Activated CD4-positive, alpha-beta T cell treated with anti-CD3 and anti-CD28 coated beads, Interleukin-2, amount 10 ng/mL, durations not matched to agents 7 days and 5 days (primary cell): ENCODE measurements at regions not wholly inside any gene's neighbourhood (a gene's known extent, or its start where the extent isn't known, plus 50 kb on each side); places are given as distances from the start of the nearest gene placed in this dataset.
"Not testable (repeated sequence)": the region's sequence is repeated elsewhere in the genome, so short reads cannot be mapped to it uniquely, and the experiment has no call there.

Experiments
- CTCF ChIA-PET: fragments of 350-600 bp; sonication (Branson Sonifier 250); formaldehyde crosslinking; loops from one replicate; lab custom pipeline; 2021; ENCODE audit warnings: antibody characterized with exemption; lab: Charles Lee
- POLR2A ChIA-PET: fragments of 350-600 bp; sonication (Branson Sonifier 250); formaldehyde crosslinking; loops from one replicate; lab custom pipeline; 2021; ENCODE audit warnings: antibody characterized with exemption; lab: Charles Lee
- DNase-seq: peaks from one replicate; pipeline ENCODE4 v3.0.0-alpha.2; 2020
- H3K27ac Mint-ChIP-seq: one replicate; pipeline ENCODE4 v1.8.0; 2021; ENCODE audit warnings: mild to moderate bottlenecking, moderate library complexity, mixed read lengths
- H3K27me3 Mint-ChIP-seq: one replicate; pipeline ENCODE4 v1.8.0; 2021; ENCODE audit warnings: mixed read lengths
- H3K36me3 Mint-ChIP-seq: one replicate; pipeline ENCODE4 v1.8.0; 2021; ENCODE audit warnings: low read depth, mixed read lengths
- H3K4me1 Mint-ChIP-seq: one replicate; pipeline ENCODE4 v1.8.0; 2021; ENCODE audit warnings: mixed read lengths
- H3K4me3 Mint-ChIP-seq: one replicate; pipeline ENCODE4 v1.8.0; 2021; ENCODE audit warnings: mild to moderate bottlenecking, moderate library complexity, mixed read lengths
- H3K9me3 Mint-ChIP-seq: one replicate; pipeline ENCODE4 v1.8.0; 2021; ENCODE audit warnings: mixed read lengths

DNA sequence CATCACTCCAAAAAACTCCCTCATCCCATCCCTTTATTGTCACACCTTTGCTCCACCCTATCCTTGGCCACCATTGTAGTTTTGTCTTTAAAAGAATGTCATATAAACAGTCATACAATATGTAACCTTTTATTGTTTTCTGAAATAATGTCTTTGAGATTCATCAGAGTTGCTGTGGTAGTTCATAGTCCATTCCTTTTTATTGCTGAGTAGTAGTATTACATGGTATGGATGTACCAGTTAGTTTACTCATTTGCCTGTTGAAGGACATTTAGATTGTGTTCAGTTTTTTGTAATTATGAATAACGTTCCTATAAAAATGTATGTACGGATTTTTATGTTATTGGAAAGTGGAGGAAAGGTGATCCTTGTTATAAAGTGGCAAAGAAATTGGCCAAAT is 171.8 kb upstream of the GCFC2 start:
- ChIA-PET CTCF (no interaction called here), POLR2A (no interaction called here)
- Mint-ChIP-seq H3K9me3 (no peaks in the 10 kb centered on the region), H3K4me3 (no peak overlapping the region), H3K27me3 (no peaks in the 10 kb centered on the region), H3K27ac (no peak overlapping the region), H3K4me1 (no peaks in the 10 kb centered on the region), H3K36me3 (no peaks in the 10 kb centered on the region)
- DNase-seq, result no peak

DNA sequence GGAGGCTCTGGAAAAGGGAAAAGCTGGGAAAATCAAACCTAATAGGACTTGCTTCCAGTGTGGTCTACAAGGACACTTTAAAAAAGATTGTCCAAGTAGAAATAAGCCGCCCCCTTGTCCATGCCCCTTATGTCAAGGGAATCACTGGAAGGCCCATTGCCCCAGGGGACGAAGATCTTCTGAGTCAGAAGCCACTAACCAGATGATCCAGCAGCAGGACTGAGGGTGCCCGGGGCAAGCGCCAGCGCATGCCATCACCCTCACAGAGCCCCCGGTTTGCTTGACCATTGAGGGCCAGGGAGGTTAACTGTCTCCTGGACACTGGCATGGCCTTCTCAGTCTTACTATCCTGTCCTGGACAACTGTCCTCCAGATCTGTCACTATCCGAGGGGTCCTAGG is 164.9 kb upstream of the GCFC2 start:
- POLR2A ChIA-PET, CTCF ChIA-PET, H3K36me3 Mint-ChIP-seq, H3K4me3 Mint-ChIP-seq, H3K27ac Mint-ChIP-seq, H3K27me3 Mint-ChIP-seq, H3K9me3 Mint-ChIP-seq, DNase-seq, H3K4me1 Mint-ChIP-seq: not testable (repeated sequence)

DNA sequence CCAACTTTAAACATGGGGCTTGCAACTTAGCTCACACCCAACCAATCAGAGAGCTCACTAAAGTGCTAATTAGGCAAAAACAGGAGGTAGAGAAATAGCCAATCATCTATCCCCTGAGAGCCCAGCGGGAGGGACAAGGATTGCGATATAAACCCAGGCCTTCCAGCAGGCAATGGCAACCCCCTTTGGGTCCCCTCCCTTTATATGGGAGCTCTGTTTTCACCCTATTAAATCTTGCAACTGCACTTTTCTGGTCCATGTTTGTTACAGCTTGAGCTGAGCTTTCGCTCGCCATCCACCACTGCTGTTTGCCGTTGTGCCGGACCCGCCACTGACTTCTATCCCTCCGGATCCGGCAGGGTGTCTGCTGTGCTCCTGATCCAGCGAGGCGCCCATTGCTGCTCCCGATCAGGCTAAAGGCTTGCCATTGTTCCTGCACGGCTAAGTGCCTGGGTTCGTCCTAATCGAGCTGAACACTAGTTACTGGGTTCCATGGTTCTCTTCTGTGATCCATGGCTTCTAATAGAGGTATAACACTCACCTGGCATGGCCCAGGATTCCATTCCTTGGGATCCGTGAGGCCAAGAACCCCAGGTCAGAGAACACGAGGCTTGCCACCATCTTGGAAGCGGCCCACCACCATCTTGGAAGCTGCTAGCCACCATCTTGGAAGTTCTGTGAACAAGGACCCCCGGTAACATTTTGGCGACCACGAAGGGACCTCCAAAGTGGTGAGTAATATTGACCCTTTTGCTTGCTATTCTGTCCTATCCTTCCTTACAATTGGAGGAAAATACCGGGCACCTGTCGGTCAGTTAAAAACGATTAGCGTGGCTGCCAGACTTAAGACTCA is 161.3 kb upstream of the GCFC2 start:
- H3K4me1 Mint-ChIP-seq, H3K27ac Mint-ChIP-seq, H3K4me3 Mint-ChIP-seq, H3K36me3 Mint-ChIP-seq, POLR2A ChIA-PET, H3K9me3 Mint-ChIP-seq, CTCF ChIA-PET, DNase-seq, H3K27me3 Mint-ChIP-seq: not testable (repeated sequence)

DNA sequence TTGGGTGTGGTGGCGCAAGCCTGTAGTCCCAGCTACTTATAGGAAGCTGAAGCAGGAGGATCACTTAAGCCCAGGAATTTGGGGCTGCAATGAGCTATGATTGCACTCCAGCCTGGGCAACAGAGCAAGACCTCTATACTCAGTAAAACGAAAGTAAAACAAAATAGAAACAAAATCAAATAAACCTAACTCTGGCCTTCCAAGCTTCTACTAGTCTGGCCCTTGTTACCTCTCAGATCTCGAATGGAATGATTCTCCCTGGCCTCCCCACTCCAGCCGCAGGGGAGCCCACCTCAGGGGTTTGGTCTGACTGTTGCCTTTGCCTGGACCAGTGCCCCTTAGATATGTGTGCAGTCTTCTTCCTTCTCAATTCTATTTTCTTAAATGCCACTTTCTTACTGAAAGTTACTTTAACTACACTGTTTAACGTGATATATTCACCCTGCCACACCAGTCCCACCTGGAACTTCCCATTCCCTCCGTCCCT is 160.0 kb upstream of the GCFC2 start:
- Mint-ChIP-seq H3K27me3 (no peaks in the 10 kb centered on the region), H3K36me3 (no peaks in the 10 kb centered on the region), H3K4me1 (no peaks in the 10 kb centered on the region), H3K27ac (no peak overlapping the region), H3K4me3 (no peak overlapping the region), H3K9me3 (peaks cover 3% of the 10 kb centered on the region)
- ChIA-PET CTCF (no interaction called here), POLR2A (no interaction called here)
- DNase-seq, result no peak

DNA sequence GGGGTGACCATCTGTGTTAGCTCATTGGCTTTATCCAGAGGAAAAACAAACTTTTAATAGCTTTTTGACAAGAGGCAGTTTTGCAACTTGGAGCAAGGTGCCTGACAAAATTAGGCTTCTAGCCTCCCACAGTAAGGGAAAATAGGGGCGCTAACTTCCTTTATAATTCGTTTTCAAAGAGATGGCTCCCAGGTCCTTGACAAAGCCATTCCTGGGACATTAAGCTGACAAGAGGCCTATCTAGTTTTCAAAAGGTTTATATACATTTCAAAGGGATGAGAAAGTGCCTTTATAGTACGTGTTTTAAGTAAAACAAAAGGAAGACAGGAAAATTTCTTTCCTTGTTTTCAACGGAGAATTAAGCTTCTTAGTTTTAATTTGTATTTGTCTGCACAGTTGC is 159.4 kb upstream of the GCFC2 start:
- DNase-seq, result no peak
- Mint-ChIP-seq H3K4me3 (no peak overlapping the region), H3K4me1 (no peaks in the 10 kb centered on the region), H3K9me3 (peaks cover 3% of the 10 kb centered on the region), H3K36me3 (no peaks in the 10 kb centered on the region), H3K27me3 (no peaks in the 10 kb centered on the region), H3K27ac (no peak overlapping the region)
- CTCF ChIA-PET, result no interaction called here
- POLR2A ChIA-PET, result no interaction called here

DNA sequence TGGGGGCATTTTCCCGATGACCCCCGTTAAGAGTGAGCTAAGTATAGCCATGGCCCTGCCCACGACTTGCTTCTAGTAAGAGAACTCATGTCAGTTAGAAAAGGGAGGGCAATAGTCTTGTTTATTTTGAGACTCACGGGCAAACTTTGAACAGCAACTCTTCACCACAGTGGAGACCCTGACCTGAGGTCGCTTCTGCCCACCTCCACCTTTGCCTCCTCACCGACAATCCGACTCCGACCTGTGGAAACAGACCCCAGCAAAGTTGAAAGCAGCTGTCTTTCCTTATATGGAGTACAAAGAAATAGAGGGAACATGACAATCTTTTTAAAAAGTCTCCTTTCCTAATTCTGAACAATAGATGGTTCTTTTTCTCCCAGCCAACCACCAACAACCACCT is 155.0 kb upstream of the GCFC2 start:
- no peaks in the 10 kb centered on the region for H3K9me3 Mint-ChIP-seq
- H3K27me3 Mint-ChIP-seq, result no peaks in the 10 kb centered on the region
- CTCF ChIA-PET, result no interaction called here
- POLR2A ChIA-PET, result no interaction called here
- no peaks in the 10 kb centered on the region for H3K36me3 Mint-ChIP-seq
- no peaks in the 10 kb centered on the region for H3K4me1 Mint-ChIP-seq
- H3K4me3 Mint-ChIP-seq, result no peak overlapping the region
- no peak for DNase-seq
- no peak overlapping the region for H3K27ac Mint-ChIP-seq

DNA sequence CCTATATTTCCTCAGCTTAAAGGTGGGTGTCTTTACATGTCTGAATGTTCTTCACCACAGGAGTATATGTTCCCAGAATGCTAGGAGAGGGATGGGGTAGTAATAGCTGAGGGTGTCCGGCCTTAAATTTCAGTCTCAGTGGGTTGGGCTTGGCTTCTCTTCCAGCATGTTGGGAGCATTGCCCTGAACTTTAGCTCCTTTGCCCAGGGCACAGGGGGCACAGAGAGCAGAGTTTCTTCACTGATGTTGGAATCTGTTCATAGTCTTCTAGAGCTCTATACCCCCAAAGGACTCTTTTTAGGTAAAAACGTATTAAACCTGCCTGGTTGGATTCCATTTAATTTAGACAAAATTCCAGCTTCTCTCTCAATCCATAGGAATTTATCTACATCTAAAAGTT is 154.4 kb upstream of the GCFC2 start:
- H3K9me3 Mint-ChIP-seq, result no peaks in the 10 kb centered on the region
- no peak overlapping the region for H3K27ac Mint-ChIP-seq
- no peak overlapping the region for H3K4me3 Mint-ChIP-seq
- no peaks in the 10 kb centered on the region for H3K4me1 Mint-ChIP-seq
- H3K27me3 Mint-ChIP-seq, result no peaks in the 10 kb centered on the region
- no peaks in the 10 kb centered on the region for H3K36me3 Mint-ChIP-seq
- ChIA-PET POLR2A (no interaction called here), CTCF (no interaction called here)
- no peak for DNase-seq

DNA sequence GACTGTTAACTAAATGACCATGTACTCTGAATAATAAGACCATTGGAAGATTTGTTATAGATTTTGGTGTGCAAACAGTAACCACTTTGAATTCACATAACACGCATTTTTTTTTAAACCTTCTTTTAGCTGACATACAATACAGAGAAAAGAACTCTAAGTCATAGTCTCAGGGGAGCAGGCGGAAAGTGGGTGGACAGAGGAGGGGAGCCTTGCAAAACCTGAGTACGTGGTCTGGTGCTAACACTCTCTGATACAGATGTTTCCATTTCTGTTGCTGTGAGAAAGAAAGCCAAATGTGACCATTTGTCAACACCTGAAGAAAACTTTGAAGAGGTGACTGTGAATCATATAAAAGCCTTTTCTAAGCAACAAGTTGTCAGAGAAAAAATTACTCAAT is 151.8 kb upstream of the GCFC2 start:
- POLR2A ChIA-PET, result no interaction called here
- no peaks in the 10 kb centered on the region for H3K9me3 Mint-ChIP-seq
- no peaks in the 10 kb centered on the region for H3K27me3 Mint-ChIP-seq
- no peak overlapping the region for H3K4me3 Mint-ChIP-seq
- CTCF ChIA-PET, result interaction anchor here (0.6 kb wide), 1 partner anchor 42 kb away, joined by 3 read pairs; no protein-coding TSS in a partner anchor
- no peaks in the 10 kb centered on the region for H3K4me1 Mint-ChIP-seq
- DNase-seq, result no peak
- H3K27ac Mint-ChIP-seq, result no peak overlapping the region
- H3K36me3 Mint-ChIP-seq, result no peaks in the 10 kb centered on the region

DNA sequence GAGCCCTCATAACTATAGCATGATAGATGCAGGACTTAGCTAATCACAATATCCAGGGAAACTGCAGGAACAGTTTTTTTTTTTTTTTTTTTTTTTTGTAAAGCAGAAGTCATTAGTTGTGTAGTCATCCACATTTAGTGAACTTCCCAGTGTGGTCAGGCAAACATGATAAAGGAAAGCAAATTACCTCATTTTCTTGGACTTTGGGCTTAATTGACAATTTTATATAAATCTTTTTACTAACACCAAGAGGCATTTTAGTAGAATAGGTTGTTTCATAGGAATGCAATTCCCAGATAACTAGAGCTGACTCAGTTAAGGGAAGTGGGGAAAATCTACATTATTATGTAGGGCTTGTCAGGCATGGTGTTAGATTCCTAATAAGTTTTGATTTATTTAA is 142.7 kb upstream of the GCFC2 start:
- Mint-ChIP-seq H3K27ac (no peak overlapping the region), H3K27me3 (no peaks in the 10 kb centered on the region), H3K4me3 (no peak overlapping the region), H3K9me3 (peaks cover 20% of the 10 kb centered on the region), H3K36me3 (no peaks in the 10 kb centered on the region), H3K4me1 (no peaks in the 10 kb centered on the region)
- POLR2A ChIA-PET, result no interaction called here
- CTCF ChIA-PET, result no interaction called here
- DNase-seq, result no peak

DNA sequence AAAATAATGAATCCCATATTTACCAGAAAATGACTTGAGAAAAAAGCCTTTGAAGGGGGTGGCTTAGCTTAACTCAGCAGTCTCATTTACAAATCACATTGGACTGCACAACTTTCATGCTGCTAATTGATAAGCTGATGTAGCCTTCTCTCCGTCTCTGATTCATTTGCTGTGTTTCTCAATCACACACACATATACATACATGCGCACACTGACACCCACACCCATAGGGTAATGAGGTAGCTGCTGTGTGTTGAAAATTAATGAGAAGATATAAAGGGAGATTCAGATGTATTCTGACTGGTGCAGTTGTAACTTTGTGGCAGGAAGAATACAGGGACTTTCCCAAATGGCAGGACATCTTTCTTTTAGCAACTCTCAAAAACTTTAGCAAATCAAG is 141.9 kb upstream of the GCFC2 start:
- Mint-ChIP-seq H3K27me3 (no peaks in the 10 kb centered on the region), H3K36me3 (no peaks in the 10 kb centered on the region), H3K4me1 (no peaks in the 10 kb centered on the region), H3K4me3 (no peak overlapping the region), H3K9me3 (peaks cover 20% of the 10 kb centered on the region), H3K27ac (no peak overlapping the region)
- ChIA-PET CTCF (no interaction called here), POLR2A (no interaction called here)
- DNase-seq, result no peak

DNA sequence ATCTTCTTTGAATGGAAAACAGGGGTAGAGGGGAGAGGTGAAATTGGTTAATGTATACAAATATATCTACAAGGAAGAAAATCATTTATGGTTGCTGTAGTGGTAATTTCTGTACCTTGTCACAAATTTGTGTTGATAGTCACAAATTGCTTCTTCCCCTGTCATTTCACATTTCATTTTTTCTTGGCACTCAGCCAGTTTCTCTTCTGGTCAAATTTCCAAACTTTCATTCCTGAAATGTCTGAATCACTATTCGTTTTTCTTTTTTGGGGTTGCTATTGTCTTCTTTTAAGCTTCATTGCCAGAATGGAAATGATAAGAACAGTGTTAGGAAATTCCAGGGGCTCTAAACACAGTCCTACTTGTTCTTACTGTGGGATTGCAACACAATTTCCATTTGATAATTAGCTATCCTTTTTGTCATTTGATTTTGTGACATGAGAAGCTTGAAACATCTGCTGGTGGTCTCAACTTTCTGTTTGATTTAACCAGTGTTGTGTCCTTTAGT is 136.0 kb upstream of the GCFC2 start:
- no peaks in the 10 kb centered on the region for H3K9me3 Mint-ChIP-seq
- peaks cover 1% of the 10 kb centered on the region for H3K27me3 Mint-ChIP-seq
- H3K36me3 Mint-ChIP-seq, result no peaks in the 10 kb centered on the region
- no peaks in the 10 kb centered on the region for H3K4me1 Mint-ChIP-seq
- CTCF ChIA-PET, result no interaction called here
- no peak for DNase-seq
- H3K4me3 Mint-ChIP-seq, result no peak overlapping the region
- no peak overlapping the region for H3K27ac Mint-ChIP-seq
- POLR2A ChIA-PET, result no interaction called here

DNA sequence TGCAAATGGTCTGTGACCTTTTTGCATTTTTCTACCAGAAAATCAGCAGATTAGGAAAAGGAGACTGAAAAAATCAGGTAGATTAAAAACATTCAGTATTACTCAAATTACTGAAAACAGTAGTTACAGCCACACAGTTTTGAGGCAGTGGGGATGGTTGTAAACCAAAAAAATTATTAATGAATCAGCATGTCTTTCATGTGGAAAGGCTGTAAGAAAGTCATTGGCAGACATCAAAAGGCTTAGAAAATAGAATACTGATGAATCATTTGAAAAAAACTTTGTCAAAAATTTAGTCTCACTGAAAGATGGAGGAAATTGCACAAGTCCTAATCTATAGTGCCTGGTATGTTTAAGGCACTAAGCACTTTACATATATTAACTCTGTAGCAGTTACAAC is 133.9 kb upstream of the GCFC2 start:
- POLR2A ChIA-PET, result no interaction called here
- Mint-ChIP-seq H3K4me3 (no peak overlapping the region), H3K36me3 (no peaks in the 10 kb centered on the region), H3K27me3 (peaks cover 3% of the 10 kb centered on the region), H3K27ac (no peak overlapping the region), H3K9me3 (no peaks in the 10 kb centered on the region), H3K4me1 (no peaks in the 10 kb centered on the region)
- CTCF ChIA-PET, result no interaction called here
- no peak for DNase-seq

DNA sequence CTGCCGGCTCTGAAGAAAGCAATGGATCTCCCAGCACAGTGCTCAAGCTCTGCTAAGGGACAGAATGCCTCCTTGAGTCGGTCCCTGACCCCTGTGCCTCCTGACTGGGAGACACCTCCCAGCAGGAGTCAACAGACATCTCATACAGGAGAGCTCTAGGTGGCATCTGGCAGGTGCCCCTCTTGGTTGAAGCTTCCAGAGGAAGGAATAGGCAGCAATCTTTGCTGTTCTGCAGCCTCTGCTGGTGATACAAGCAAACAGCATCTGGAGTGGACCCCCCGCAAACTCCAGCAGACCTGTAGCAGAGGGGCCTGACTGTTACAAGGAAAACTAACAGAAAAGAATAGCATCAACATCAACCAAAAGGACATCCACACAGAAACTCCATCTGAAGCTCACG is 123.9 kb upstream of the GCFC2 start:
- POLR2A ChIA-PET, H3K27ac Mint-ChIP-seq, H3K36me3 Mint-ChIP-seq, DNase-seq, H3K9me3 Mint-ChIP-seq, CTCF ChIA-PET, H3K4me1 Mint-ChIP-seq, H3K27me3 Mint-ChIP-seq, H3K4me3 Mint-ChIP-seq: not testable (repeated sequence)

DNA sequence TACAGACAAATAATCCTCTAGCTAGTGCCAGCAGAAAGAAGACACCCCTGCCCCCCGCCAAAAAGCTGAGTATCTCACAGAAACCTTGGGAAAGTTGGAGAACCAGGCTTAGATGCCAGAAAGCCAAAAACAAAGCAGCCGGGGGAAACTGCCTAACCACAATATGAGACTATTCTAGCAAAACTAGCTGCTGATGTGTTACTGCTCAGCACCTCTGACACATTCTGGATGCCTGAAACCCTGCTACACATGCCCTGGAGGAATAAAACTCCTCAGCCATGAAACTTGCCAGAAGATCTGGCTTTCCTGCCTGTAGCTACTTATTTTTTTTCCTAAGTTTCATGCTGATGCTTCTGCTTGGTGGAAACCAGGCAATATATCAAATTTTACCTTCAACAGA is 122.7 kb upstream of the GCFC2 start:
- ChIA-PET CTCF (no interaction called here), POLR2A (no interaction called here)
- no peaks in the 10 kb centered on the region for H3K36me3 Mint-ChIP-seq
- H3K4me1 Mint-ChIP-seq, result no peaks in the 10 kb centered on the region
- DNase-seq, result no peak
- H3K4me3 Mint-ChIP-seq, result no peak overlapping the region
- H3K9me3 Mint-ChIP-seq, result no peaks in the 10 kb centered on the region
- H3K27ac Mint-ChIP-seq, result no peak overlapping the region
- H3K27me3 Mint-ChIP-seq, result no peaks in the 10 kb centered on the region
